SH-SY5Y (cell line): ENCODE measurements at regions not wholly inside any gene's neighbourhood (a gene's known extent, or its start where the extent isn't known, plus 50 kb on each side); places are given as distances from the start of the nearest gene placed in this dataset.

Source experiments
- GATA2 ChIP-seq: IDR thresholded peaks from 2 replicates; pipeline ENCODE4 v1.6.1; 2011; ENCODE audit warnings: mild to moderate bottlenecking, low read depth, low read length
- GATA3 ChIP-seq: IDR thresholded peaks from 2 replicates; pipeline ENCODE4 v1.6.1; 2011; ENCODE audit warnings: low read depth, mild to moderate bottlenecking, low read length, moderate library complexity

GRCh38 chr14:97848317-97848980, 1051.3 kb downstream of the VRK1 start:
- TF ChIP-seq GATA3 (no peak), GATA2 (no peak)
